ENCODE measurements at regions not wholly inside any gene's neighbourhood (a gene's known extent, or its start where the extent isn't known, plus 50 kb on each side); places are given as distances from the start of the nearest gene placed in this dataset.

- no peaks in the 10 kb centered on the region for H3K36me3 ChIP-seq (replicated peaks in 1 of 2)
- no peak overlapping the region for H3K27ac ChIP-seq
- H3K4me3 ChIP-seq: no peak overlapping the region
- no peaks in the 10 kb centered on the region for H3K27me3 ChIP-seq
- peaks cover 0 to 6% of the 10 kb centered on the region in 2 donors for H3K4me1 ChIP-seq (replicated peaks in 1 of 2)
- no peak for TF ChIP-seq CTCF (IDR thresholded peaks at IDR 0.05)
- TF ChIP-seq POLR2A (IDR thresholded peaks at IDR 0.05): no peak
- 82 to 86% (median 86%) methylated on average over 6 to 7 of the region's 7 CpGs for WGBS, 4 donors
- intact Hi-C loops (cut with DNase I): no loop called here
- no peak for DNase-seq
- no peaks in the 10 kb centered on the region for H3K9me3 ChIP-seq (replicated peaks in 1 of 3)
These were observed 85.6 kb upstream of the FRMD4A start for GRCh38 chr10:14416308-14416700.

- Histone ChIP-seq H3K27ac (no peak overlapping the region), H3K9me3 (replicated peaks in 1 of 3) (no peaks in the 10 kb centered on the region), H3K27me3 (no peaks in the 10 kb centered on the region), H3K4me1 (replicated peaks in 1 of 2) (peaks cover 0 to 6% of the 10 kb centered on the region in 2 donors), H3K36me3 (replicated peaks in 1 of 2) (no peaks in the 10 kb centered on the region), H3K4me3 (no peak overlapping the region)
- intact Hi-C loops (cut with DNase I): no loop called here
- TF ChIP-seq POLR2A (IDR thresholded peaks at IDR 0.05) (no peak), CTCF (IDR thresholded peaks at IDR 0.05) (no peak)
- no peak for DNase-seq
- 57 to 75% (median 71%) methylated on average over 4 of the region's 4 CpGs for WGBS, 4 donors
These were observed 85.1 kb upstream of the FRMD4A start for GRCh38 chr10:14415676-14416307.

GRCh38 chr10:14414901-14415300 lies 84.2 kb upstream of the FRMD4A start:
- intact Hi-C loops (cut with DNase I): no loop called here
- no peaks in the 10 kb centered on the region for H3K36me3 ChIP-seq (replicated peaks in 1 of 2)
- WGBS, 4 donors: 83 to 88% (median 84%) methylated on average over 3 of the region's 3 CpGs

GRCh38 chr10:14413523-14413922 lies 82.8 kb upstream of the FRMD4A start:
- Histone ChIP-seq H3K27me3 (no peaks in the 10 kb centered on the region), H3K4me3 (no peak overlapping the region)
- WGBS, 4 donors: 64 to 81% (median 75%) methylated on average over 5 of the region's 5 CpGs

More at GRCh38 chr10:14414901-14415300, 84.2 kb upstream of the FRMD4A start:
- H3K9me3 ChIP-seq (replicated peaks in 1 of 3): no peaks in the 10 kb centered on the region
- peaks cover 0 to 6% of the 10 kb centered on the region in 2 donors for H3K4me1 ChIP-seq (replicated peaks in 1 of 2)
- H3K27me3 ChIP-seq: no peaks in the 10 kb centered on the region
- no peak for DNase-seq
- no peak for TF ChIP-seq CTCF (IDR thresholded peaks at IDR 0.05)
- no peak for TF ChIP-seq POLR2A (IDR thresholded peaks at IDR 0.05)
- H3K27ac ChIP-seq: no peak overlapping the region
- no peak overlapping the region for H3K4me3 ChIP-seq

More at GRCh38 chr10:14413523-14413922, 82.8 kb upstream of the FRMD4A start:
- no peak for DNase-seq
- intact Hi-C loops (cut with DNase I): no loop called here
- Histone ChIP-seq H3K4me1 (replicated peaks in 1 of 2) (peaks cover 0 to 6% of the 10 kb centered on the region in 2 donors), H3K9me3 (replicated peaks in 1 of 3) (no peaks in the 10 kb centered on the region), H3K27ac (no peak overlapping the region), H3K36me3 (replicated peaks in 1 of 2) (no peaks in the 10 kb centered on the region)
- no peak for TF ChIP-seq POLR2A (IDR thresholded peaks at IDR 0.05)
- TF ChIP-seq CTCF (IDR thresholded peaks at IDR 0.05): no peak
